Neural cell (in vitro differentiated cells): ENCODE measurements at regions not wholly inside any gene's neighbourhood (a gene's known extent, or its start where the extent isn't known, plus 50 kb on each side); places are given as distances from the start of the nearest gene placed in this dataset.

Source experiments
- H2AFZ ChIP-seq: fragments of 200-600, 300-800 bp; sonication (generic), shearing (Covaris generic); 2 replicates; pipeline ENCODE4 v1.6.0; 2014; ENCODE audit warnings: low read depth, mild to moderate bottlenecking, antibody characterized with exemption, low read length, moderate library complexity
- H3F3A ChIP-seq: fragments of 200-600 bp; shearing (Covaris generic); 2 replicates; pipeline ENCODE4 v1.6.1; 2016; ENCODE audit warnings: mild to moderate bottlenecking, moderate library complexity, mixed read lengths, antibody characterized with exemption, low read length; ENCODE audit not compliant: insufficient read depth, poor library complexity, severe bottlenecking
- H3K27ac ChIP-seq: fragments of 200-600, 300-800 bp; sonication (generic), shearing (Covaris generic); 2 replicates; pipeline ENCODE4 v1.5.1; 2014; ENCODE audit warnings: mild to moderate bottlenecking, low read length, moderate library complexity
- H3K27me3 ChIP-seq: fragments of 300-800, 200-600 bp; sonication (generic), shearing (Covaris generic); 2 replicates; pipeline ENCODE4 v1.6.0; 2014; ENCODE audit warnings: mild to moderate bottlenecking, low read depth, low read length, moderate library complexity; ENCODE audit not compliant: insufficient read depth
- H3K36me3 ChIP-seq: fragments of 300-800, 200-600 bp; sonication (generic), shearing (Covaris generic); 2 replicates; pipeline ENCODE4 v1.5.1; 2014; ENCODE audit warnings: mild to moderate bottlenecking, antibody characterized with exemption, low read length, moderate library complexity; ENCODE audit not compliant: insufficient read depth
- H3K4me2 ChIP-seq: fragments of 300-800, 200-600 bp; sonication (generic), shearing (Covaris generic); 2 replicates; pipeline ENCODE4 v1.6.0; 2014; ENCODE audit warnings: mild to moderate bottlenecking, low read length
- H3K4me3 ChIP-seq: fragments of 300-800, 200-600 bp; sonication (generic), shearing (Covaris generic); 2 replicates; pipeline ENCODE4 v1.5.1; 2014; ENCODE audit warnings: mild to moderate bottlenecking, low read length, moderate library complexity
- H3K79me2 ChIP-seq: fragments of 200-600 bp; shearing (Covaris generic); replicated peaks from 2 replicates; pipeline ENCODE4 v1.6.0; 2014; ENCODE audit warnings: mild to moderate bottlenecking, low read length, moderate library complexity; ENCODE audit not compliant: insufficient read depth
- H3K9ac ChIP-seq: fragments of 300-800, 200-600 bp; sonication (generic), shearing (Covaris generic); 2 replicates; pipeline ENCODE4 v1.6.1; 2016; ENCODE audit warnings: mild to moderate bottlenecking, low read length, mixed read lengths
- H3K9me2 ChIP-seq: fragments of 200-600 bp; shearing (Covaris generic); 2 replicates; pipeline ENCODE4 v1.6.1; 2016; ENCODE audit warnings: mild to moderate bottlenecking, low read length, mixed read lengths; ENCODE audit not compliant: insufficient read depth
- H3K9me3 ChIP-seq: fragments of 200-600, 300-800 bp; sonication (generic), shearing (Covaris generic); 2 replicates; pipeline ENCODE4 v1.6.1; 2016; ENCODE audit warnings: mild to moderate bottlenecking, mixed run types, low read length, moderate library complexity, mixed read lengths
- H4K20me1 ChIP-seq: fragments of 200-600 bp; shearing (Covaris generic); 2 replicates; pipeline ENCODE4 v1.6.1; 2016; ENCODE audit warnings: mild to moderate bottlenecking, mixed run types; ENCODE audit not compliant: insufficient read depth
- EP300 ChIP-seq: fragments of 450-650 bp; conservative IDR thresholded peaks from 2 replicates; pipeline ENCODE4 v1.6.1; 2014; ENCODE audit warnings: antibody characterized with exemption, mild to moderate bottlenecking, moderate library complexity; ENCODE audit not compliant: poor library complexity, severe bottlenecking
- EZH2 ChIP-seq: fragments of 200-600, 300-800 bp; shearing (Covaris generic), sonication (generic); IDR thresholded peaks from 2 replicates; pipeline ENCODE4 v1.6.1; 2014; ENCODE audit warnings: antibody characterized with exemption, low read length, borderline replicate concordance, mild to moderate bottlenecking; ENCODE audit not compliant: insufficient read depth, poor library complexity, severe bottlenecking
- MXI1 ChIP-seq: fragments of 450-650 bp; conservative IDR thresholded peaks from 2 replicates; pipeline ENCODE4 v1.6.1; 2014; ENCODE audit warnings: antibody characterized with exemption, mild to moderate bottlenecking; ENCODE audit not compliant: poor library complexity, severe bottlenecking
- POLR2AphosphoS5 ChIP-seq: IDR thresholded peaks from 2 replicates; pipeline ENCODE4 v1.6.1; 2012
- RAD21 ChIP-seq: fragments of 450-650 bp; conservative IDR thresholded peaks from 2 replicates; pipeline ENCODE4 v1.6.1; 2014; ENCODE audit warnings: antibody characterized with exemption, mild to moderate bottlenecking, moderate library complexity
- REST ChIP-seq: IDR thresholded peaks from 2 replicates; pipeline ENCODE4 v1.6.1; 2012; ENCODE audit warnings: borderline replicate concordance
- SMC3 ChIP-seq: fragments of 450-650 bp; conservative IDR thresholded peaks from 2 replicates; pipeline ENCODE4 v1.6.1; 2014; ENCODE audit warnings: antibody characterized with exemption, mild to moderate bottlenecking, moderate library complexity; ENCODE audit not compliant: poor library complexity
- TAF1 ChIP-seq: IDR thresholded peaks from 2 replicates; pipeline ENCODE4 v1.6.1; 2012; ENCODE audit warnings: low read depth
- TF ChIP-seq, protein P1 (sequence below): fragments of 450-650 bp; IDR thresholded peaks from 2 replicates; pipeline ENCODE4 v1.5.1; 2014; ENCODE audit warnings: antibody characterized with exemption, mild to moderate bottlenecking, moderate library complexity; ENCODE audit not compliant: poor library complexity, severe bottlenecking

DNA sequence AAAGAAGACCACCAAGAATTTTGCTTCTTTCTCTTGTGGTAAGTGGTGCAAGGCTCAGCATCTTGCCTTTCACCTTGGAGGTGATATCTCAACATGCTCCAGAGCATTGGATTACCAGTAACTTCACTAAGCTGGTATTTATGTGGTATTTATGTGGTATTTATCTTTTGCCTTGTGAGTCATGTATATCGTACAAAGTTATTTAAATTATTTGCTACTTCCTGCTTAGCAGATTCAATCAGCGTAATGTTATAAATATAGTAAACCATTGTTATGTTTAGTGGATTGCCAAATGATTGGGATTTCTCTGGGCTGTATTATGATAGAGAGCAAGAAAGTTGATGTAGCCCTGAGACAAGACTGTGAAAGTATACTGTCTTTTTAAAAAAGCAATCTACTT is 366.4 kb downstream of the IPO8 start:
- Histone ChIP-seq H3F3A (no peaks in the 10 kb centered on the region), H3K36me3 (no peaks in the 10 kb centered on the region), H3K27me3 (no peaks in the 10 kb centered on the region), H3K9ac (no peak overlapping the region), H3K4me3 (no peak overlapping the region), H3K9me2 (no peaks in the 10 kb centered on the region), H3K27ac (no peak overlapping the region), H3K9me3 (no peaks in the 10 kb centered on the region), H3K4me2 (no peak overlapping the region), H2AFZ (no peak overlapping the region), H3K79me2 (no peaks in the 10 kb centered on the region), H4K20me1 (no peaks in the 10 kb centered on the region)
- TF ChIP-seq SMC3 (no peak), MXI1 (no peak)
- TF ChIP-seq, protein P1, sequence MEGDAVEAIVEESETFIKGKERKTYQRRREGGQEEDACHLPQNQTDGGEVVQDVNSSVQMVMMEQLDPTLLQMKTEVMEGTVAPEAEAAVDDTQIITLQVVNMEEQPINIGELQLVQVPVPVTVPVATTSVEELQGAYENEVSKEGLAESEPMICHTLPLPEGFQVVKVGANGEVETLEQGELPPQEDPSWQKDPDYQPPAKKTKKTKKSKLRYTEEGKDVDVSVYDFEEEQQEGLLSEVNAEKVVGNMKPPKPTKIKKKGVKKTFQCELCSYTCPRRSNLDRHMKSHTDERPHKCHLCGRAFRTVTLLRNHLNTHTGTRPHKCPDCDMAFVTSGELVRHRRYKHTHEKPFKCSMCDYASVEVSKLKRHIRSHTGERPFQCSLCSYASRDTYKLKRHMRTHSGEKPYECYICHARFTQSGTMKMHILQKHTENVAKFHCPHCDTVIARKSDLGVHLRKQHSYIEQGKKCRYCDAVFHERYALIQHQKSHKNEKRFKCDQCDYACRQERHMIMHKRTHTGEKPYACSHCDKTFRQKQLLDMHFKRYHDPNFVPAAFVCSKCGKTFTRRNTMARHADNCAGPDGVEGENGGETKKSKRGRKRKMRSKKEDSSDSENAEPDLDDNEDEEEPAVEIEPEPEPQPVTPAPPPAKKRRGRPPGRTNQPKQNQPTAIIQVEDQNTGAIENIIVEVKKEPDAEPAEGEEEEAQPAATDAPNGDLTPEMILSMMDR = no peak

- no peak for TF ChIP-seq TAF1
- H3K9me2 ChIP-seq = no peaks in the 10 kb centered on the region
- no peak overlapping the region for H3K9ac ChIP-seq
- no peak overlapping the region for H3K4me2 ChIP-seq
- H3F3A ChIP-seq = no peaks in the 10 kb centered on the region
- H3K79me2 ChIP-seq = no peaks in the 10 kb centered on the region
- H3K27me3 ChIP-seq = no peaks in the 10 kb centered on the region
- no peak overlapping the region for H3K27ac ChIP-seq
- H3K36me3 ChIP-seq = no peaks in the 10 kb centered on the region
- H3K9me3 ChIP-seq = no peaks in the 10 kb centered on the region
- H3K4me3 ChIP-seq = no peak overlapping the region
- H4K20me1 ChIP-seq = no peaks in the 10 kb centered on the region
- H2AFZ ChIP-seq = no peak overlapping the region
Measured at GRCh38 chr12:30323008-30323407, 372.7 kb downstream of the IPO8 start.

- Histone ChIP-seq H3K9ac (no peak overlapping the region), H3K9me2 (no peaks in the 10 kb centered on the region), H3K27ac (no peak overlapping the region), H3K4me2 (no peak overlapping the region), H4K20me1 (no peaks in the 10 kb centered on the region), H2AFZ (no peak overlapping the region), H3K79me2 (no peaks in the 10 kb centered on the region), H3K27me3 (no peaks in the 10 kb centered on the region), H3K36me3 (no peaks in the 10 kb centered on the region), H3F3A (no peaks in the 10 kb centered on the region), H3K9me3 (no peaks in the 10 kb centered on the region), H3K4me3 (no peak overlapping the region)
- TF ChIP-seq EZH2 = no peak
- TF ChIP-seq EP300 = no peak
- TF ChIP-seq SMC3 = no peak
- no peak for TF ChIP-seq REST
- no peak for TF ChIP-seq RAD21
- TF ChIP-seq, protein P1 = no peak
- no peak for TF ChIP-seq POLR2AphosphoS5
- no peak for TF ChIP-seq MXI1
- TF ChIP-seq TAF1 = no peak
Measured at GRCh38 chr12:30320561-30320960, 375.1 kb downstream of the IPO8 start.
